ENCODE measurements at regions not wholly inside any gene's neighbourhood (a gene's known extent, or its start where the extent isn't known, plus 50 kb on each side); places are given as distances from the start of the nearest gene placed in this dataset.
"Not testable (repeated sequence)": the region's sequence is repeated elsewhere in the genome, so short reads cannot be mapped to it uniquely, and the experiment has no call there.

- TF ChIP-seq CTCF (IDR thresholded peaks at IDR 0.05): no peak
- Histone ChIP-seq H3K4me3 (ENCODE audit: low read depth in 1 of 2, low read length in 1 of 2) (no peak overlapping the region), H3K27me3 (no peaks in the 10 kb centered on the region), H3K4me1 (ENCODE audit: control insufficient read depth in 1 of 2, insufficient read depth in 1 of 2, low read depth in 1 of 2, low read length in 1 of 2) (no peaks in the 10 kb centered on the region), H3K9me3 (no peaks in the 10 kb centered on the region), H3K36me3 (no peaks in the 10 kb centered on the region), H3K27ac (no peak overlapping the region)
Measured at GRCh38 chr1:60916906-60917305, 165.5 kb upstream of the NFIA start.

GRCh38 chr1:60916199-60916598 is 166.2 kb upstream of the NFIA start:
- no peaks in the 10 kb centered on the region for H3K27me3 ChIP-seq
- no peaks in the 10 kb centered on the region for H3K36me3 ChIP-seq
- H3K4me3 ChIP-seq (ENCODE audit: low read depth in 1 of 2, low read length in 1 of 2): no peak overlapping the region
- H3K4me1 ChIP-seq (ENCODE audit: control insufficient read depth in 1 of 2, insufficient read depth in 1 of 2, low read depth in 1 of 2, low read length in 1 of 2): no peaks in the 10 kb centered on the region
- no peak for TF ChIP-seq CTCF (IDR thresholded peaks at IDR 0.05)
- H3K27ac ChIP-seq: no peak overlapping the region
- H3K9me3 ChIP-seq: no peaks in the 10 kb centered on the region

- no peak overlapping the region for H3K27ac ChIP-seq
- no peaks in the 10 kb centered on the region for H3K9me3 ChIP-seq
- no peak for TF ChIP-seq CTCF (IDR thresholded peaks at IDR 0.05)
- H3K4me3 ChIP-seq (ENCODE audit: low read depth in 1 of 2, low read length in 1 of 2): no peak overlapping the region
- no peaks in the 10 kb centered on the region for H3K36me3 ChIP-seq
- H3K4me1 ChIP-seq (ENCODE audit: control insufficient read depth in 1 of 2, insufficient read depth in 1 of 2, low read depth in 1 of 2, low read length in 1 of 2): no peaks in the 10 kb centered on the region
- no peaks in the 10 kb centered on the region for H3K27me3 ChIP-seq
Measured at GRCh38 chr1:60915441-60915840, 166.9 kb upstream of the NFIA start.

GRCh38 chr1:60914982-60915381 is 167.4 kb upstream of the NFIA start:
- Histone ChIP-seq H3K9me3 (no peaks in the 10 kb centered on the region), H3K4me3 (ENCODE audit: low read depth in 1 of 2, low read length in 1 of 2) (no peak overlapping the region), H3K27me3 (no peaks in the 10 kb centered on the region), H3K4me1 (ENCODE audit: control insufficient read depth in 1 of 2, insufficient read depth in 1 of 2, low read depth in 1 of 2, low read length in 1 of 2) (no peaks in the 10 kb centered on the region), H3K27ac (no peak overlapping the region), H3K36me3 (no peaks in the 10 kb centered on the region)
- TF ChIP-seq CTCF (IDR thresholded peaks at IDR 0.05): no peak

GRCh38 chr1:60913708-60914107 is 168.7 kb upstream of the NFIA start:
- H3K4me1 ChIP-seq (ENCODE audit: control insufficient read depth in 1 of 2, insufficient read depth in 1 of 2, low read depth in 1 of 2, low read length in 1 of 2); H3K9me3 ChIP-seq; H3K4me3 ChIP-seq (ENCODE audit: low read depth in 1 of 2, low read length in 1 of 2); H3K27ac ChIP-seq; H3K27me3 ChIP-seq; H3K36me3 ChIP-seq: not testable (repeated sequence)

GRCh38 chr1:60913039-60913438 is 169.3 kb upstream of the NFIA start:
- H3K27me3 ChIP-seq: no peaks in the 10 kb centered on the region
- no peak overlapping the region for H3K4me3 ChIP-seq (ENCODE audit: low read depth in 1 of 2, low read length in 1 of 2)

More at GRCh38 chr1:60913039-60913438, 169.3 kb upstream of the NFIA start:
- TF ChIP-seq CTCF (IDR thresholded peaks at IDR 0.05): no peak
- Histone ChIP-seq H3K9me3 (no peaks in the 10 kb centered on the region), H3K4me1 (ENCODE audit: control insufficient read depth in 1 of 2, insufficient read depth in 1 of 2, low read depth in 1 of 2, low read length in 1 of 2) (no peaks in the 10 kb centered on the region), H3K27ac (no peak overlapping the region), H3K36me3 (no peaks in the 10 kb centered on the region)
